ENCODE measurements at regions not wholly inside any gene's neighbourhood (a gene's known extent, or its start where the extent isn't known, plus 50 kb on each side); places are given as distances from the start of the nearest gene placed in this dataset.

DNA sequence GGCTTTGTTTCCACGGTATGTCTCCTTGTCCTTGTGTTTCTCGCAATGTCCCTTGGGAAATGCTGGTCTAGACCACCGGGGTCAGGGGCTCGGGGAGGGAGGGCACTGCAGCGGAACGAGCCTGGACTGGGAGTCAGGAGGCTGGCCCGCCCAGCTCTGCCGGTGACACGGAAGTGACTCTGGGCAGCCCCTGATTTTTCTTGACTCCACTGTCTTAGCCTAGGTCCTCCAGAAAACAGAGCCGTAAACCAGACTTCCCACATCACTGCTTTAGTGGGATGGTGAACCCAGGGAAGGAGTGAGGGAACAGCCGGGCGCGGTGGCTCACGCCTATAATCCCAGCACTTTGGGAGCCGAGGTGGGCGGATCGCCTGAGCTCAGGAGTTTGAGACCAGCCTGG lies 144.2 kb downstream of the ASB1 start:
- no peak overlapping the region for H3K27ac ChIP-seq
- TF ChIP-seq, protein P1, sequence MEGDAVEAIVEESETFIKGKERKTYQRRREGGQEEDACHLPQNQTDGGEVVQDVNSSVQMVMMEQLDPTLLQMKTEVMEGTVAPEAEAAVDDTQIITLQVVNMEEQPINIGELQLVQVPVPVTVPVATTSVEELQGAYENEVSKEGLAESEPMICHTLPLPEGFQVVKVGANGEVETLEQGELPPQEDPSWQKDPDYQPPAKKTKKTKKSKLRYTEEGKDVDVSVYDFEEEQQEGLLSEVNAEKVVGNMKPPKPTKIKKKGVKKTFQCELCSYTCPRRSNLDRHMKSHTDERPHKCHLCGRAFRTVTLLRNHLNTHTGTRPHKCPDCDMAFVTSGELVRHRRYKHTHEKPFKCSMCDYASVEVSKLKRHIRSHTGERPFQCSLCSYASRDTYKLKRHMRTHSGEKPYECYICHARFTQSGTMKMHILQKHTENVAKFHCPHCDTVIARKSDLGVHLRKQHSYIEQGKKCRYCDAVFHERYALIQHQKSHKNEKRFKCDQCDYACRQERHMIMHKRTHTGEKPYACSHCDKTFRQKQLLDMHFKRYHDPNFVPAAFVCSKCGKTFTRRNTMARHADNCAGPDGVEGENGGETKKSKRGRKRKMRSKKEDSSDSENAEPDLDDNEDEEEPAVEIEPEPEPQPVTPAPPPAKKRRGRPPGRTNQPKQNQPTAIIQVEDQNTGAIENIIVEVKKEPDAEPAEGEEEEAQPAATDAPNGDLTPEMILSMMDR (IDR thresholded peaks at IDR 0.05): no peak
- WGBS, 2 donors: 73 to 84% methylated on average over 17 of the region's 17 CpGs
- no peaks in the 10 kb centered on the region for H3K9me3 ChIP-seq
- H3K4me1 ChIP-seq: no peaks in the 10 kb centered on the region
- DNase-seq: no peak
- intact Hi-C loops (cut with DNase I): no loop called here
- no peak for FAIRE-seq
- H3K4me3 ChIP-seq: no peak overlapping the region
- no peak for ATAC-seq
- H3K36me3 ChIP-seq: no peaks in the 10 kb centered on the region
- no peaks in the 10 kb centered on the region for H3K27me3 ChIP-seq

DNA sequence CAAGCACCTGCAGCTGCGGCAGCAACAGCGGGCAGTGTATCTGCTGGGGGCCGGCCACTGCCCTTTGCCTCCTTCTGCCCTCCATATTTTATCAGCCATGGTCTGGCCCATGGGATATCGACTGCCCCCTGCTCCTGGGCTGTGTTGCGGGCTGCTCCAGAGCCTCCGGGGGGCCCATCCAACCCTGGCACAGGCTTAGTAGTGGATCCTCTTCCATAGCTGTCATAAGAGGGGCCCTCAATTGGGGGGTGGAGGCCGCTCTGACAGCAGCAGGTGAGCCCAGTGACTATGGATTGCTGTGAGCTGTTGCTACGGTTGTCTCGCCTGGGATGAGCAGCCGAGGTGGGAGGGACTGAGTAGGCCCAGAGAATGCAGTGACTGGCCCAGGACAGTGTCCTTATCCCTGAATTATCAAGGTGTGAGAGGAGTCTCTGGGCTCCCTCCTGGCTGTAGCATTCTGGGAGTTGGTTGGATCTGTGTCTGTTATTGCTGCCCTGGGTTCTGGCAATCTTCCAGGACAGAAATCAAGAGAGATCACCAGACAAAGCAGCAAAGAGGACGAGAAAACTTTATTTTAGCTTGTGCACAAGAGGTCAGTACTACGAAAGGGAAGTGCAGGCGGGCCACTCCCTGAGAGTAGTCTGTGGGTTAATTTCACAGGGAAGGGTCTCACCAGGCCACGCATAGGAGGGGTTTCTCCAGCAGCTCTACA lies 145.1 kb downstream of the ASB1 start:
- Histone ChIP-seq H3K36me3 (no peaks in the 10 kb centered on the region), H3K4me1 (no peaks in the 10 kb centered on the region), H3K9me3 (no peaks in the 10 kb centered on the region), H3K27ac (no peak overlapping the region), H3K4me3 (no peak overlapping the region), H3K27me3 (no peaks in the 10 kb centered on the region)
- ATAC-seq: no peak
- FAIRE-seq: no peak
- TF ChIP-seq, protein P1 (IDR thresholded peaks at IDR 0.05): no peak
- no peak for DNase-seq
- 84 to 91% methylated on average over 14 of the region's 14 CpGs for WGBS, 2 donors
- intact Hi-C loops (cut with DNase I): no loop called here

DNA sequence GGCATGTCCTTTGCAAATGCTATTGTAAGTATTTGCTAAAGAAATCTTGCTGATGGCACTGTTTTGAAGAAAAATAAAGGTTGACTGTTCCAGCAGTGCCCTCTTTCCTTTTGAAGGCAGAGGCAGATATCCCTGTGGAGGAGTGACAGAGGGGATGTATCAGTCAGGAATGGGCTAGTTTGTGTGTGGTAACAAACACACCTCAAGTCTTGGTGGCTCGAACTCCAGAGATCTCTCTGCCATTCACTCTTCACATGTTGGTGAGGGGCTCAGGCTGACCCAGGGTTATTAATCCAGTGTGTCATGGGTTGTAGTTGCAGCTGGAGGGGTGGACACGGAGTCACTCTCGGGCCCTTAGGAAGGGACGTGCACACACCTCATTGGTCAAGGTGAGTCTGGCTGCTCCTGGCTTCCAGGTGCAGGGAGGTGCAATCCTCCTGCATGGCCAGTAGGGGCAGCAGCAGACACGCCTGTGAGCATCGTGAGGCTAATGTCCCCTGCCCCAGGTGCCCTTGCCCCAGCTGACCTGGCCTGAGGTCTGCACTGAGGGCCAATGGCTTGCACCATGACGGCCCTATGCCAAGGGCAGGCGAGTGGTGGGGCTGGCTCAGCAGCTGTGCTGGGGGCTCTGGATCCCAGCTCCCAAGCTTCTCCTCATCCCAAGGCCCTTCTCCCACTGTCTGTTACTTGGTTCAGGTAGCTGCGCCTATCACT lies 146.5 kb downstream of the ASB1 start:
- Histone ChIP-seq H3K4me3 (no peak overlapping the region), H3K9me3 (no peaks in the 10 kb centered on the region), H3K27ac (peak overlapping the region; percentile 38 to 74 (median 48)), H3K4me1 (no peaks in the 10 kb centered on the region), H3K27me3 (no peaks in the 10 kb centered on the region), H3K36me3 (no peaks in the 10 kb centered on the region)
- peak in 2 of 6 donors; percentile 27 to 45 for DNase-seq
- WGBS, 2 donors: 54 to 55% methylated on average over 9 of the region's 9 CpGs
- peak; percentile 41 to 71 (median 65) for ATAC-seq
- intact Hi-C loops (cut with DNase I): no loop called here
- TF ChIP-seq, protein P1 (IDR thresholded peaks at IDR 0.05): peak; percentile 35 to 45 (median 38)
- no peak for FAIRE-seq

DNA sequence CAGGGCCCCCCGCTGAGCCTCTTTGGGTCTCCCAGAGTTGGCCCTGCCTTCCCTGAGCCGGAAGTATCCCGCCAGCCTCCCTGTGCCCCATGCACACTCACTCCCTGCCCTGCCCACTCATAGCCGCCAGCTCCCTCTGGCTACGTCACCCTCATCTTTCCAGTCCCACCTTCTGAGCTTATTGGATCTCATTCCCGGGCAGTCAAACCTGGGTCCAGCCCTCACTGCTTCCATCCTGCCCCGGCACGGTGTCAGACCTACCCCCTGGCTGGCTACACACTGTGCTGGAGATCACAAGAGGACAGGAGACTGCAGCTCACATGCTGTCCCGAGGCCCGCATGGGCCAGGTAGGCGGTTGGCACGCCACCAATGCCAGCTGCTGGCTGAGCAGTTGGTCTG lies 147.2 kb downstream of the ASB1 start:
- TF ChIP-seq, protein P1 (IDR thresholded peaks at IDR 0.05): no peak
- H3K4me1 ChIP-seq: no peaks in the 10 kb centered on the region
- H3K9me3 ChIP-seq: no peaks in the 10 kb centered on the region
- no peaks in the 10 kb centered on the region for H3K36me3 ChIP-seq
- 65 to 77% methylated on average over 12 of the region's 12 CpGs for WGBS, 2 donors
- intact Hi-C loops (cut with DNase I): no loop called here
- H3K4me3 ChIP-seq: no peak overlapping the region
- H3K27ac ChIP-seq: peak overlapping the region in 2 of 4 donors; percentile 58 to 74
- no peaks in the 10 kb centered on the region for H3K27me3 ChIP-seq
- peak; percentile 69 to 91 (median 86) for ATAC-seq
- peak in 4 of 6 donors; percentile 17 to 60 (median 44) for DNase-seq
- no peak for FAIRE-seq

Data from pancreas (tissue), 10 donors.